Left ventricle myocardium inferior (tissue), 1 donor: ENCODE measurements at regions not wholly inside any gene's neighbourhood (a gene's known extent, or its start where the extent isn't known, plus 50 kb on each side); places are given as distances from the start of the nearest gene placed in this dataset.

Source experiments
- DNase-seq: peaks from one replicate; pipeline ENCODE4 v3.0.0-alpha.2; 2020
- H3K27ac ChIP-seq: fragments of 200-600 bp; replicated peaks from 2 replicates; pipeline ENCODE4 v1.8.0; 2021
- H3K27me3 ChIP-seq: fragments of 200-600 bp; 2 replicates; pipeline ENCODE4 v1.8.0; 2021; ENCODE audit warnings: low read depth
- H3K36me3 ChIP-seq: fragments of 200-600 bp; 2 replicates; pipeline ENCODE4 v1.8.0; 2021
- H3K4me1 ChIP-seq: fragments of 200-600 bp; 2 replicates; pipeline ENCODE4 v1.8.0; 2021
- H3K4me3 ChIP-seq: fragments of 200-600 bp; 2 replicates; pipeline ENCODE4 v1.8.0; 2021; ENCODE audit warnings: mild to moderate bottlenecking, moderate library complexity
- H3K9me3 ChIP-seq: fragments of 200-600 bp; replicated peaks from 2 replicates; pipeline ENCODE4 v1.8.0; 2021
- CTCF ChIP-seq: fragments of 200-600 bp; IDR thresholded peaks from 2 replicates; pipeline ENCODE4 v1.8.0; 2021; ENCODE audit warnings: antibody characterized with exemption, mild to moderate bottlenecking, borderline replicate concordance
- intact Hi-C: fragments of 100-400 bp; cut with micrococcal nuclease; formaldehyde crosslinking; loops from one replicate; pipeline ENCODE4 v1.11.0; 2022
- donor health status: DM: no; HTN: yes; CAD: no; lungs with severe emphysema.

- no peak for DNase-seq
- intact Hi-C loops, result no loop called here
Measured at GRCh38 chr16:79317026-79317425, 283.5 kb downstream of the MAF start.

GRCh38 chr16:79316004-79316458 is 284.5 kb downstream of the MAF start:
- no peak for TF ChIP-seq CTCF
- Histone ChIP-seq H3K9me3 (no peaks in the 10 kb centered on the region), H3K27ac (no peak overlapping the region), H3K4me1 (no peaks in the 10 kb centered on the region), H3K27me3 (peaks cover 80% of the 10 kb centered on the region), H3K4me3 (no peak overlapping the region), H3K36me3 (no peaks in the 10 kb centered on the region)
- DNase-seq, result no peak
- intact Hi-C loops, result no loop called here

More at GRCh38 chr16:79317026-79317425, 283.5 kb downstream of the MAF start:
- H3K27ac ChIP-seq, result no peak overlapping the region
- H3K9me3 ChIP-seq, result no peaks in the 10 kb centered on the region
- no peak overlapping the region for H3K4me3 ChIP-seq
- peaks cover 78% of the 10 kb centered on the region for H3K27me3 ChIP-seq
- no peaks in the 10 kb centered on the region for H3K36me3 ChIP-seq
- H3K4me1 ChIP-seq, result no peaks in the 10 kb centered on the region
- no peak for TF ChIP-seq CTCF

GRCh38 chr16:79312502-79312901 is 288.0 kb downstream of the MAF start:
- Histone ChIP-seq H3K9me3 (no peaks in the 10 kb centered on the region), H3K27ac (no peak overlapping the region), H3K4me3 (no peak overlapping the region), H3K4me1 (no peaks in the 10 kb centered on the region), H3K36me3 (no peaks in the 10 kb centered on the region), H3K27me3 (peaks cover 52% of the 10 kb centered on the region)
- intact Hi-C loops, result no loop called here
- no peak for TF ChIP-seq CTCF
- no peak for DNase-seq

DNA sequence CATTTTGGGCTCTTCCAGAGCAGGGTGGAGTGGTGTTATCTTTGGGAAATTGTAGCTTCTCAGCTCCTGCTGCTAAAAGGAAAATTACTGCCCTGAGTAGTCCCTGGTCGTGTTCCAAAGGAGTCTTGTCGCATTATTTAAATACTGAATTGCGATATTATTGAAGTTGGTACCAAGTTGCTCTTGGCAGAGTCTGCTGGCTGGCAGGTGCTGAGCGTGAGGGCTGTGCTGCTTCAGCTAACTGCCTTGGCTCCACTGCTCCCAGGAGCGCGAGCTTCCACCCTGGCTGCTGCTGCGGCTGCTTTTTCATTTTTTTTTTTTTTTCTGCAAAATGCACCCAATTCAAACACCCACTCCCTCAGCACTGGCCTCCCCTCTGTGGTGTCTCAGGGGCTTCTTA is 289.8 kb downstream of the MAF start:
- Histone ChIP-seq H3K36me3 (no peaks in the 10 kb centered on the region), H3K27me3 (peaks cover 49% of the 10 kb centered on the region), H3K9me3 (no peaks in the 10 kb centered on the region), H3K4me3 (no peak overlapping the region), H3K4me1 (no peaks in the 10 kb centered on the region), H3K27ac (no peak overlapping the region)
- no peak for DNase-seq
- intact Hi-C loops, result no loop called here
- TF ChIP-seq CTCF, result no peak

- intact Hi-C loops, result no loop called here
- Histone ChIP-seq H3K4me1 (no peaks in the 10 kb centered on the region), H3K27ac (no peak overlapping the region)
Measured at GRCh38 chr16:79309606-79310005, 290.9 kb downstream of the MAF start.

More at GRCh38 chr16:79309606-79310005, 290.9 kb downstream of the MAF start:
- Histone ChIP-seq H3K27me3 (peaks cover 43% of the 10 kb centered on the region), H3K4me3 (no peak overlapping the region), H3K9me3 (no peaks in the 10 kb centered on the region), H3K36me3 (no peaks in the 10 kb centered on the region)
- no peak for TF ChIP-seq CTCF
- no peak for DNase-seq
